NB4 (cell line): ENCODE measurements at regions not wholly inside any gene's neighbourhood (a gene's known extent, or its start where the extent isn't known, plus 50 kb on each side); places are given as distances from the start of the nearest gene placed in this dataset.

Source experiments
- DNase-seq: peaks from one replicate; pipeline ENCODE4 v3.0.0; 2010; ENCODE audit warnings: low read depth
- H3K4me3 ChIP-seq: one replicate; pipeline ENCODE4 v1.5.1; 2011; ENCODE audit warnings: mild to moderate bottlenecking, low read depth, low read length, moderate library complexity
- CTCF ChIP-seq: IDR thresholded peaks from one replicate; pipeline ENCODE4 v1.5.1; 2012; ENCODE audit warnings: low read depth, low read length
- MAX ChIP-seq: IDR thresholded peaks from 2 replicates; pipeline ENCODE4 v1.6.1; 2011; ENCODE audit warnings: low read depth, low read length
- MYC ChIP-seq: IDR thresholded peaks from 2 replicates; pipeline ENCODE4 v1.6.1; 2011; ENCODE audit warnings: low read depth, low read length
- POLR2A ChIP-seq: IDR thresholded peaks from 2 replicates; pipeline ENCODE4 v1.6.1; 2011; ENCODE audit warnings: mild to moderate bottlenecking; ENCODE audit not compliant: insufficient read length; ENCODE audit errors: extremely low read depth

- H3K4me3 ChIP-seq, result no peak overlapping the region
- DNase-seq, result no peak
- TF ChIP-seq MAX (no peak), MYC (no peak), CTCF (no peak), POLR2A (no peak)
These were observed 53.0 kb downstream of the ARL6IP4 start for GRCh38 chr12:123033392-123034021.

- peak; percentile 36 for DNase-seq
- no peak for TF ChIP-seq MAX
- no peak for TF ChIP-seq MYC
- no peak for TF ChIP-seq POLR2A
- TF ChIP-seq CTCF, result no peak
- H3K4me3 ChIP-seq, result no peak overlapping the region
These were observed 52.4 kb downstream of the ARL6IP4 start for GRCh38 chr12:123032736-123033391.
